Parathyroid adenoma (tissue), 2 donors: ENCODE measurements at regions not wholly inside any gene's neighbourhood (a gene's known extent, or its start where the extent isn't known, plus 50 kb on each side); places are given as distances from the start of the nearest gene placed in this dataset.

ENCODE experiments used
- H2AFZ ChIP-seq: fragments of 300-600 bp; sonication (generic); one replicate; pipeline ENCODE4 v1.7.0; 2017; ENCODE audit warnings: antibody characterized with exemption, mild to moderate bottlenecking
- H3K27ac ChIP-seq: fragments of 300-600 bp; sonication (generic); one replicate; pipeline ENCODE4 v1.7.0; 2017
- H3K27me3 ChIP-seq: fragments of 300-600 bp; sonication (generic); one replicate; pipeline ENCODE4 v1.7.0; 2017; ENCODE audit warnings: low read length; ENCODE audit not compliant: control insufficient read depth, insufficient read depth
- H3K36me3 ChIP-seq: fragments of 300-600 bp; sonication (generic); one replicate; pipeline ENCODE4 v1.7.0; 2017; ENCODE audit warnings: low read length; ENCODE audit not compliant: control insufficient read depth, insufficient read depth
- H3K4me1 ChIP-seq: fragments of 300-600 bp; sonication (generic); one replicate; pipeline ENCODE4 v1.7.0; 2017; ENCODE audit warnings: control low read depth
- H3K4me2 ChIP-seq: fragments of 300-600 bp; sonication (generic); one replicate; pipeline ENCODE4 v1.7.0; 2017; ENCODE audit warnings: low read length
- H3K4me3 ChIP-seq: fragments of 300-600 bp; sonication (generic); one replicate; pipeline ENCODE4 v1.7.0; 2017; ENCODE audit warnings: low read depth, low read length
- H3K79me2 ChIP-seq: fragments of 300-600 bp; sonication (generic); one replicate; pipeline ENCODE4 v1.7.0; 2017; ENCODE audit warnings: control low read depth
- H3K9ac ChIP-seq: fragments of 300-600 bp; sonication (generic); one replicate; pipeline ENCODE4 v1.7.0; 2017; ENCODE audit warnings: mild to moderate bottlenecking
- H3K9me3 ChIP-seq: fragments of 300-600 bp; sonication (generic); one replicate; pipeline ENCODE4 v1.7.0; 2017; ENCODE audit warnings: low read length; ENCODE audit not compliant: control insufficient read depth
- TF ChIP-seq, protein P1 (sequence below): fragments of 300-600 bp; sonication (generic); IDR thresholded peaks from one replicate; pipeline ENCODE4 v1.7.0; 2017; ENCODE audit warnings: antibody characterized with exemption, mild to moderate bottlenecking
- donor health status: primary hyperparathyroidism.

DNA sequence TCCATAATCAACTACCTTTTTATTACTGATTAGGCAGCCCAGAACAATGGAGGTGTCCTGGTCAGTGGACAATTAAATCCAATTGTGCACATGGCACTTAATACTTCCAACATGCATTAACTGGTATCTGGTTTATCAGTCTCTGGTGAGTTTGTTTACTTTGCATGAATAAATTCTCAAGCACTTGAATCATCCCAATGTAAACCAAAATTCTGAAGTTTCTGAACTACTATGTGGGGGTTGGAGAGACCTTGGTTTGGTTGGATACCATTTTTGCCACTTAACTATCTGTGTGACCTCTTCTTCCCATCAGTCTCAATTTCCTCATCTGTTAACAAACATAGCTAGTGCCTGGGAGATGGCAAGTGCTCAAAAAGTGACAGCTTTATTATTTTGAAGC is 70.5 kb upstream of the MAP4 start:
- Histone ChIP-seq H3K4me3 (peak overlapping the region; percentile 76), H3K27me3 (no peaks in the 10 kb centered on the region), H3K79me2 (no peaks in the 10 kb centered on the region), H3K27ac (peak overlapping the region; percentile 93), H3K4me1 (peaks cover 8% of the 10 kb centered on the region), H3K9ac (no peak overlapping the region), H2AFZ (no peak overlapping the region), H3K36me3 (no peaks in the 10 kb centered on the region), H3K4me2 (peak overlapping the region; percentile 68), H3K9me3 (no peaks in the 10 kb centered on the region)
- TF ChIP-seq, protein P1, sequence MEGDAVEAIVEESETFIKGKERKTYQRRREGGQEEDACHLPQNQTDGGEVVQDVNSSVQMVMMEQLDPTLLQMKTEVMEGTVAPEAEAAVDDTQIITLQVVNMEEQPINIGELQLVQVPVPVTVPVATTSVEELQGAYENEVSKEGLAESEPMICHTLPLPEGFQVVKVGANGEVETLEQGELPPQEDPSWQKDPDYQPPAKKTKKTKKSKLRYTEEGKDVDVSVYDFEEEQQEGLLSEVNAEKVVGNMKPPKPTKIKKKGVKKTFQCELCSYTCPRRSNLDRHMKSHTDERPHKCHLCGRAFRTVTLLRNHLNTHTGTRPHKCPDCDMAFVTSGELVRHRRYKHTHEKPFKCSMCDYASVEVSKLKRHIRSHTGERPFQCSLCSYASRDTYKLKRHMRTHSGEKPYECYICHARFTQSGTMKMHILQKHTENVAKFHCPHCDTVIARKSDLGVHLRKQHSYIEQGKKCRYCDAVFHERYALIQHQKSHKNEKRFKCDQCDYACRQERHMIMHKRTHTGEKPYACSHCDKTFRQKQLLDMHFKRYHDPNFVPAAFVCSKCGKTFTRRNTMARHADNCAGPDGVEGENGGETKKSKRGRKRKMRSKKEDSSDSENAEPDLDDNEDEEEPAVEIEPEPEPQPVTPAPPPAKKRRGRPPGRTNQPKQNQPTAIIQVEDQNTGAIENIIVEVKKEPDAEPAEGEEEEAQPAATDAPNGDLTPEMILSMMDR: no peak

DNA sequence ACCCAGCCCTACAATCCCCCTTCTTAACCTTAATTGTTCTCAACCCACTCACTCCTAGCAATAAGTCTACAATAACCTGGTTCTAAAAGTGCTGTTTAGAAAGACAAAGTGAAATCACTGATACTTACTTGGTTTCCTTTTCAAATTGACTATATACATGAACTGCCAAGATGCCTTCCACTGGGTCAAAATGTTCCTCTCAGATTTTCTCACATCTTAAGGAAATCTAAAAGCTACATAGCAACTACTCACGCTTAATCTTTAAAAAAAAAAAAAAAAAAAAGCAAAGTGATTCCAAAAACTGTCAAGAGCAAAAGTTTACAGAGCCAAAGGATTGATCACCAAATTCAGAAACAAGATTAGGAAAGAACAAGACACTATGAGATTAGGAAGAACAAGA is 68.7 kb upstream of the MAP4 start:
- TF ChIP-seq, protein P1: no peak
- Histone ChIP-seq H3K79me2 (no peaks in the 10 kb centered on the region), H3K27ac (no peak overlapping the region), H3K9me3 (no peaks in the 10 kb centered on the region), H3K4me3 (no peak overlapping the region), H3K36me3 (no peaks in the 10 kb centered on the region), H3K4me2 (no peak overlapping the region), H3K27me3 (no peaks in the 10 kb centered on the region), H3K4me1 (peaks cover 8% of the 10 kb centered on the region), H2AFZ (no peak overlapping the region), H3K9ac (no peak overlapping the region)

DNA sequence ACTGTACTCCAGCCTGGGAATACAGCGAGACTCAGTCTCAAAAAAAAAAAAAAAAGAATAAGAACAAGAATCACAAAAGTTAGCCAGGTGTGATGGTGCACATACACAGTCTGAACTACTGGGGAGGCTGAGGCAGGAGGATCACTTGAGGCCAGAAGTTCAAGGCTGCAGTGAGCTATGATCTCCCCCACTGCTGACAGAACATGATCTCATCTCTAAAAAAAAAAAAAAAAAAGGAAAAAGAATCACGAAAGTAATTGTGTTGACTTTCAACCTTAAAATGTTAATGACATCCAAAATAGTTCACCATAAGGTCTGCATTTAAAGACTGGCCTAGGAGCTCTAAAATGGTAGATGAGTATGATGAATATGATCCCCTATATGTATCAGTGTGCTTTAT is 68.0 kb upstream of the MAP4 start:
- Histone ChIP-seq H3K36me3 (no peaks in the 10 kb centered on the region), H3K27me3 (no peaks in the 10 kb centered on the region), H3K27ac (no peak overlapping the region), H3K9me3 (no peaks in the 10 kb centered on the region), H2AFZ (no peak overlapping the region), H3K9ac (no peak overlapping the region), H3K4me3 (no peak overlapping the region), H3K4me2 (no peak overlapping the region), H3K79me2 (peaks cover 4% of the 10 kb centered on the region), H3K4me1 (peaks cover 6% of the 10 kb centered on the region)
- TF ChIP-seq, protein P1: no peak

DNA sequence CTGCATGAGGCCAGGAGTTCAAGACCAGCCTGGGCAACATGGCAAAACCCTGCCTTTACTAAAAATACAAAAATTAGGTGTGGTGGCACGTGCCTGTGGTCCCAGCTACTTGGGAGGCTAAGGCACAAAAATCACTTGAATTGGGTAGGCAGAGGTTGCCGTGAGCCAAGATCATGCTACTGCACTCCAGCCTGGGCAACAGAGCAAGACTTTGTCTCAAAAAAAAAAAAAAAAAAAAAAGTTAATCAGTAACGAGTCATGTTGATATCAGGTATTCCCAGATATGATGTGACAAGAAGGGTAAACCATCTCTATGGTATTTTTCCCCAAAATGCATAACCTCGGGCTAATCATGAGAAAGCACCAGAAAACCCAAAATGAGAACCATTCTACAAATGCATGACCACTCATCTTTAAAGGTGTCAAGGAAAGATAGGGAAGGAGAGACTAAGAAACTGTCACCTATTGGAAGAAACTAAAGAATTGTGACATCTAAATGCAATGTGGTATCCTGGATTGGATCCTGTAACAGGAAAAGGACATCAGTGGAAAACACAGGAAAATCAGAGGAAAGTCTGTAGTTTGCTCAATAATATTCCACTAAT is 66.5 kb upstream of the MAP4 start:
- H3K4me1 ChIP-seq: peaks cover 6% of the 10 kb centered on the region
- no peak overlapping the region for H3K4me3 ChIP-seq
- H3K36me3 ChIP-seq: no peaks in the 10 kb centered on the region
- no peak overlapping the region for H3K27ac ChIP-seq
- H2AFZ ChIP-seq: no peak overlapping the region
- H3K4me2 ChIP-seq: no peak overlapping the region
- peaks cover 13% of the 10 kb centered on the region for H3K79me2 ChIP-seq
- TF ChIP-seq, protein P1: no peak
- no peak overlapping the region for H3K9ac ChIP-seq
- no peaks in the 10 kb centered on the region for H3K9me3 ChIP-seq
- H3K27me3 ChIP-seq: no peaks in the 10 kb centered on the region

DNA sequence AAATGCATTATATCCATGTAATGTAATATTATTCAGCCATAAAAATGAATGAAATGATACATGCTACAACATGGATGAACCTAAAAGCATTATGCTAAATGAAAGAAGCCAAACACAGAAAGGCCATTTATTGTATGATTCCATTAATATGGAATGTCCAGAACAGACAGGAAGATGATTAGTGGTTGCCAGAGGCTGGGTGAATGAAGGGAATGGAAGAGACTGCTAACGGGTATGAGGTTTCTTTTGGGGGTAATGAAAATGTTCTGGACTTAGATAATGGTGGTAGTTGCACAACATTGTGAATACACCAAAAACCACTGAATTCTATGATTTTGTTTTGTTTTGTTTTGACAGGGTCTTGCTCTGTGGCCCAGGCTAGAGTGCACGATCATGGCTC is 61.6 kb upstream of the MAP4 start:
- Histone ChIP-seq H3K27ac (no peak overlapping the region), H3K27me3 (no peaks in the 10 kb centered on the region), H3K9ac (no peak overlapping the region), H3K9me3 (no peaks in the 10 kb centered on the region), H3K4me1 (no peaks in the 10 kb centered on the region), H3K4me2 (no peak overlapping the region), H2AFZ (no peak overlapping the region), H3K36me3 (no peaks in the 10 kb centered on the region), H3K4me3 (no peak overlapping the region), H3K79me2 (peaks cover 21% of the 10 kb centered on the region)
- TF ChIP-seq, protein P1: no peak
